ENCODE measurements at regions not wholly inside any gene's neighbourhood (a gene's known extent, or its start where the extent isn't known, plus 50 kb on each side); places are given as distances from the start of the nearest gene placed in this dataset.

DNA sequence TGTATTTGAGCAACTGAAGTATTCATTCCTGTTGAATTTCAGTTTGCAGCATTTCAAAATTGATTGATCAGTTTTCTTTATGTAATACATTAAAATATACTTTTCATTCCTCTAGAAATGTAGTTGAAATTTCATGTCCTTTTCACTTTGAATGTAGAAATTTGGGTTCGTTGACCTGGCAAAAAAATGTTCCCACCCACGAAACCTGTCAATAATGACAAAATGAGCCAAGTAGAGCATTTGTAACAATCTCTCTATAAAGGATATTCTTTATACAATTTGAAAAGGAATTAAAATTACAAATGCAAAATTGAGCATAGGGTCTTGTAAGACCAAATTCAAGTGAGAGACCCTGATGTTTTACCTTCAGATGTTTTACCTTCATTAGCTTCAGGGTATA is 283.9 kb downstream of the ANKRD50 start:
- H3K27me3 Mint-ChIP-seq, result no peaks in the 10 kb centered on the region
- no peaks in the 10 kb centered on the region for H3K36me3 Mint-ChIP-seq (ENCODE audit: insufficient read depth)
- H3K27ac Mint-ChIP-seq, result no peak overlapping the region
- no peak for ATAC-seq (replicated peaks)
- no peak for DNase-seq
- H3K9me3 Mint-ChIP-seq, result no peaks in the 10 kb centered on the region
- no peaks in the 10 kb centered on the region for H3K4me1 Mint-ChIP-seq (ENCODE audit: low read depth in 2 of 2)
- no peak overlapping the region for H3K4me3 Mint-ChIP-seq

DNA sequence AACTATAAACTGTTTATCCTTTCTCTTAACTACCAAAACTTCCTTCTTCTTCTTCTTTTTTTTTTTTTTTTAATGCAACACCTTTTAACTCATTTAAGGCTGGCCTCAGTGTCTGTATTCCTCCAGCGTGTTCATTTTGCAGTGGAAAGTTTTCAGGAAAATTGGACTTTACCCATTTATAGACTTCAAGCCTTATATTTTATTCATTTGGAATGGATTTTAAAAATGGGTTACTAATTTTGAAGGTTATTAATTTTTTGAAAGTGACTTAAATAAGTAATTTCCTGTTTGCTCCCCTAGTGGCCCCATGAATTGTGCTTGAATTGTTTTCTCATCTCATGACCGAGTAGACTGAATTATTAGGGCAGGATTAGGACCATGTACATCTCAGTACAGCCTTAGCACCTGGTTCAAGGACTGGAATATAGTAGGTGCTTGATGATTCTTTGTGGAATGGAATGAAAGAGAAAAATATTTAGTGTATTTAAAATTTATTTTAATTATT is 282.7 kb downstream of the ANKRD50 start:
- Mint-ChIP-seq H3K27me3 (no peaks in the 10 kb centered on the region), H3K27ac (no peak overlapping the region), H3K36me3 (ENCODE audit: insufficient read depth) (no peaks in the 10 kb centered on the region), H3K9me3 (no peaks in the 10 kb centered on the region), H3K4me1 (ENCODE audit: low read depth in 2 of 2) (no peaks in the 10 kb centered on the region), H3K4me3 (no peak overlapping the region)
- DNase-seq (no peak), ATAC-seq (replicated peaks) (no peak)

DNA sequence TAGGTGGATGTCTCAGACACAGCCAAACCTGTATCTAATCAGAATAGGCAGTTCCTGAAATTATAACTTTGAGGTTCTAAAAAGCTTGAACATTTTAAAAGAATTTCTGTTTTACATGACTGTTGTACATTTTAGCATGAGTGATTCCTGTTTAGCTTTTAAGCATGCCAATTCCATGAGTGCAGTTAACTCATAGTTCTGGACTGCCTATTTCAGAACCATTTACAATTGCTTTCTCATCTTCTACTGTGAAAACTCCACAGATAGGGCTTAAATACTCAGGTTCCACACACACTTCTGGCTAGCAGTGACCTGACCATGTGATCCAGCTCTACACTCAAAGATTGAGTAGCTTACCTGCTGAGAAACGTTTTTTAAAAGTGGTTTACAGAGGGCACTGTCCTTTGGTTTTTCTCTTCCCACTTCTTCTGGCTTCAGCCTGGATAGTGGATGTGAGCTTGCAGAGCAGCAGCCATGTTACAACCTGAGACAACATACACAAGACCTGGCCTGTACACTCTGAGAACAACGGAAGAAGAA is 280.8 kb downstream of the ANKRD50 start:
- no peak overlapping the region for H3K4me3 Mint-ChIP-seq
- no peak overlapping the region for H3K27ac Mint-ChIP-seq
- H3K27me3 Mint-ChIP-seq, result no peaks in the 10 kb centered on the region
- no peaks in the 10 kb centered on the region for H3K36me3 Mint-ChIP-seq (ENCODE audit: insufficient read depth)
- no peak for ATAC-seq (replicated peaks)
- H3K9me3 Mint-ChIP-seq, result peaks cover 4 to 8% of the 10 kb centered on the region in 2 donors
- H3K4me1 Mint-ChIP-seq (ENCODE audit: low read depth in 2 of 2), result no peaks in the 10 kb centered on the region
- no peak for DNase-seq

DNA sequence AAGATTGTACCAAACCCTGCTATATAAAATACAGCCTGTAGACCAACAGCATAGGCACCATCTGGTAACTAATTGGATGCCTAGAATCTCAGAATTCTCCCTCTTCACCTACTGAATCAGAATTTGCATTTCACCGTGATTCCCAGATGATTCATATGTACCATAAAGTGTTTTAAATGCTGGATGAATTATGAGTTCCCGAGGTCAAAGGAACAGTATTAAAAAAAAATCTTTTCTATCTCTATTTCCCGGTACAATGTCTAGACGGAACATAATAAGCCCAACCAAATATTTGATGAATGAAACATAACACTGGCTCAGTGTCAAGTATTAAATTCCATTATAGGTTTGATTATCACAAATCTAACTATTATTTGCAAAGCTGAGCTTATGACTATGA is 280.0 kb downstream of the ANKRD50 start:
- ATAC-seq (replicated peaks) (no peak), DNase-seq (no peak)
- Mint-ChIP-seq H3K4me3 (no peak overlapping the region), H3K4me1 (ENCODE audit: low read depth in 2 of 2) (no peaks in the 10 kb centered on the region), H3K27ac (no peak overlapping the region), H3K27me3 (no peaks in the 10 kb centered on the region), H3K36me3 (ENCODE audit: insufficient read depth) (no peaks in the 10 kb centered on the region), H3K9me3 (peaks cover 4 to 8% of the 10 kb centered on the region in 2 donors)

DNA sequence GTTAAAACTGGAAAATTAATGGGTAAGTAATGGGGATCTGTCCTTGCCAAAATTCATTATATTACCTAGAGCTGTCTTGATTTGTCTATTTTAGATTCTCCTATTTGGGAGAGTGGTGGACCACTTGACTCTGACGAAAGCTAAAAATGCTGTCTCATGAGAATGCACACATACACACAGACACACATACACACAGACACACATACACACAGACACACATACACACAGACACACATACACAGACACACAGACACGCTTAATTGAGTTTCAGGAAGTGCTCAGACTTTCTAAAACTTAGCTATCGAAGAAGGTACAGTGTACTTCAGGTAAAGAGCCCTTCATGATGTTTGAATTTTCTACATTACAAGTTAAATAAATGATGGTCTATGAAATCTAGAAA is 279.5 kb downstream of the ANKRD50 start:
- DNase-seq, result no peak
- H3K27ac Mint-ChIP-seq, result no peak overlapping the region
- H3K4me1 Mint-ChIP-seq (ENCODE audit: low read depth in 2 of 2), result no peaks in the 10 kb centered on the region
- no peak overlapping the region for H3K4me3 Mint-ChIP-seq
- H3K27me3 Mint-ChIP-seq, result no peaks in the 10 kb centered on the region
- H3K9me3 Mint-ChIP-seq, result peaks cover 6 to 14% of the 10 kb centered on the region in 2 donors
- no peaks in the 10 kb centered on the region for H3K36me3 Mint-ChIP-seq (ENCODE audit: insufficient read depth)
- ATAC-seq (replicated peaks), result no peak

DNA sequence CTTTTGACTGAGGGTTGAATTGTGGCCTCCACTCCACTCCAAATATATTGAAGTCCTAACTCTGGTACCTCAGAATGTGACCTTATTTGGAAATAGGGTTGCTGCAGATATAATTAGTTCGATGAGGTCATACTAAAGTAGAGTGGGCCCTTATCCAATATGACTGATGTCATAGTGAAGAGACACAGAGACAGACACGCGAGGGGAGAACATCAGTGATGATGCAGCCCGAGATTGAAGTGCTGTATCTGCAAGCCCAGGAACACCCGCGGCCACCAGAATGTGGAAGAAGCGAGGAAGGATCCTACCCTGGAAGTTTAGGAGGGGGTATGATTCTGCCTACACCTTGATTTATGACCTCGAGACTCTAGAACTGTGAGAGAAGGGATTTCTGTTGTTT is 279.0 kb downstream of the ANKRD50 start:
- no peaks in the 10 kb centered on the region for H3K4me1 Mint-ChIP-seq (ENCODE audit: low read depth in 2 of 2)
- peaks cover 6 to 15% of the 10 kb centered on the region in 2 donors for H3K9me3 Mint-ChIP-seq
- no peak overlapping the region for H3K4me3 Mint-ChIP-seq
- no peak overlapping the region for H3K27ac Mint-ChIP-seq
- H3K27me3 Mint-ChIP-seq, result no peaks in the 10 kb centered on the region
- no peaks in the 10 kb centered on the region for H3K36me3 Mint-ChIP-seq (ENCODE audit: insufficient read depth)
- ATAC-seq (replicated peaks) (no peak), DNase-seq (no peak)

DNA sequence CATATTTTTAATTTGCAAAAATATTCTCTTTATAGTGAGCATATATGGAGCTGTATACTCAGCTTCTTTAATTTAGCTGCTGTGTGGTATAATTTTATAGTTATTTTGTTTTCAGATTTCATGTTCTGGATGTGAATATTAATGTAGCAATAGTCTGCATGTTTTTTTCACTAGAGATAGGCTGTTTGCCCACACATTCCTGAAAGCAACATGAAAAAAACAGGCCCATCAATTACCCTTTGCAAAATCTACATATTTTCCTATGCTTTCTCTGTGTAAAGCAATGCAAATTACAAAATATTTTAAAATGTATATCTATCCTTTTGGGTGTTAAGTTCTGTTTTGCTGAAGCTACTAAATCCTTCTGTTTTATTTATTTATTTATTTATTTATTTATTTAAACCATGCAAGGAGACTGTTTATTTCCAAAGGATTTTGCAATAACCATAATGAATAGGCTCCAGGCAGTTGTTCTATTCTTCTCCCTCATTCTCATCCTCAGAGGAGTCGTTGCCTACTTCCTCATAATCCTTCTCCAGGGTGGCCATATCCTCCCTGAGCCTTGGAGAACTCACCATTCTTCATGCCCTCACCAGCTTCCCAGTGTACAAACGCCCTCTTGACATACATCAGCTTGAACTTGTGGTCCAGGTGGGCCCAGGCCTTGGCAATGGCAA is 277.1 kb downstream of the ANKRD50 start:
- no peak for ATAC-seq (replicated peaks)
- no peaks in the 10 kb centered on the region for H3K36me3 Mint-ChIP-seq (ENCODE audit: insufficient read depth)

DNA sequence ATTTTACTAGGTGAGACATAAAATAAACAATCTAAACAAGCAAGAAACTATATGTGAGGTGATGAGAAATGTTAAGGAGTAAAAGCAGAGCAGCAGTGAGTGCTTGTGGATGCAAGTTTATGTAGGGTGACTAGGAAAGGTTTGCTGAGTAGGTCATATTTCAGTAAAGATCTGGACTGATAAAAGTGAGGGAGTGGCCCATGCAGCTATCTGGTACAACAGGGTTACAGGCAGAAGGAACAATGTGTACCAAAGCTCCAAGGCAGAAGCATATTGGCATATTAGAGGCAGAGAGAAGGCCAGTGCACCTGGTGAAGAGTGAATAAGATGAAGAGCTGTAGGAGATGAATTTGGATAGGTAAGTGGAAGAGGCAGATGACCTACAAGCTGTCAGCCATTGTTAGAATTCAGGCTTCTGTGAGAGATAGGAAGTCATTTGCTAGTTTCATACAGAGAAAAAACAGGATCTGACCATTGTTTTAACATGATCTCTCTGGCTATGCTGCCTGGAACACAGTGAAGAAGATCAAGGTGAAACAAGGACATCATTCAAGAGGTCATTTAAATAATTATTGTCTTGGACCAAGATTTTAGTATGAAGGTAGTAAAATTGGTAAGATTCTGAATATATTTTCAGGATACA is 274.6 kb downstream of the ANKRD50 start:
- DNase-seq (no peak), ATAC-seq (replicated peaks) (no peak)
- H3K4me1 Mint-ChIP-seq (ENCODE audit: low read depth in 2 of 2), result no peaks in the 10 kb centered on the region
- no peak overlapping the region for H3K27ac Mint-ChIP-seq
- no peaks in the 10 kb centered on the region for H3K27me3 Mint-ChIP-seq
- H3K9me3 Mint-ChIP-seq, result peaks cover 6 to 23% of the 10 kb centered on the region in 2 donors
- H3K36me3 Mint-ChIP-seq (ENCODE audit: insufficient read depth), result no peaks in the 10 kb centered on the region
- no peak overlapping the region for H3K4me3 Mint-ChIP-seq

More for the DNA sequence above, 277.1 kb downstream of the ANKRD50 start:
- Mint-ChIP-seq H3K4me1 (ENCODE audit: low read depth in 2 of 2) (no peaks in the 10 kb centered on the region), H3K27ac (no peak overlapping the region), H3K9me3 (peaks cover 6 to 23% of the 10 kb centered on the region in 2 donors), H3K4me3 (no peak overlapping the region), H3K27me3 (no peaks in the 10 kb centered on the region)
- DNase-seq, result no peak

DNA sequence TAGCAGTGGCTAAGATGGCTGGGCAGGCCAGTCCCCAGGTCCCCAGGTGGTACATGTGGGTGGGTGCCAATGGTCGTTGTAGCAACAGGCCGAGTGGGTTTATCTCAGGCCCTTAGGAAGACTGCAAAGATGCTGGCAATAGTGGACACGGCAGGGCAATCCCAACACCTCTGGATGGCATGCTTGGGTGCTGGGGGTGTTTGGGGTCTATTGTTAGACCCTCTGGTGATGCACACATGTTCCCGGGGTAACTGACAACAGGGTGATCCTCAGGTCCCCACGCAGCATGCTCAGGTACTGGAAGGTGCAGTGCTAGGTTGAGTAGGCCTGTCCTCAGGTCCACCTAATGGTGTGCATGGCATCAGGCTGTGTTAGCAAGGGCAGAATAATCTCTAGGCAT is 267.5 kb downstream of the ANKRD50 start:
- H3K4me3 Mint-ChIP-seq, result no peak overlapping the region
- ATAC-seq (replicated peaks) (no peak), DNase-seq (no peak)
- no peak overlapping the region for H3K27ac Mint-ChIP-seq
- peaks cover 8 to 9% of the 10 kb centered on the region in 2 donors for H3K9me3 Mint-ChIP-seq
- no peaks in the 10 kb centered on the region for H3K36me3 Mint-ChIP-seq (ENCODE audit: insufficient read depth)
- H3K27me3 Mint-ChIP-seq, result no peaks in the 10 kb centered on the region
- no peaks in the 10 kb centered on the region for H3K4me1 Mint-ChIP-seq (ENCODE audit: low read depth in 2 of 2)

DNA sequence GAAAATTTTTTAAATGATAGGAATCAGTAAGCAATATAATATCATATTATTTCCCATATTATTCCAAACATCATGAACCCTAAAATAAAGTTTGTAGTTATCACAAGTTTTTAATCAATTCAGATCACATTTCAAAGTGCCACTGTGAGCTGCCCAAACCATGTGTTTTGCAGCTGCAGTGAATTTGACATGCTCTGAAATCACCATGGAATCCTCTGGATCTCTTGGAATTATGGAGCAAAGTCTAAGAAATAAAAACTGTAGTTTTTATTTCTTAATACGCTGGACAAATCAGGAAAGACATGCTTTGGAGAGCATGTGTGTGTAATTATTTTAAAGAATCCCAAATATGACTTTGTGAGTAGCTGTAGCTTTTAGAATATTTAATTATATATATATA is 262.7 kb downstream of the ANKRD50 start:
- Mint-ChIP-seq H3K27ac (no peak overlapping the region), H3K4me1 (ENCODE audit: low read depth in 2 of 2) (no peaks in the 10 kb centered on the region), H3K36me3 (ENCODE audit: insufficient read depth) (no peaks in the 10 kb centered on the region), H3K9me3 (peaks cover 8 to 10% of the 10 kb centered on the region in 2 donors), H3K4me3 (no peak overlapping the region), H3K27me3 (no peaks in the 10 kb centered on the region)
- no peak for ATAC-seq (replicated peaks)
- no peak for DNase-seq

DNA sequence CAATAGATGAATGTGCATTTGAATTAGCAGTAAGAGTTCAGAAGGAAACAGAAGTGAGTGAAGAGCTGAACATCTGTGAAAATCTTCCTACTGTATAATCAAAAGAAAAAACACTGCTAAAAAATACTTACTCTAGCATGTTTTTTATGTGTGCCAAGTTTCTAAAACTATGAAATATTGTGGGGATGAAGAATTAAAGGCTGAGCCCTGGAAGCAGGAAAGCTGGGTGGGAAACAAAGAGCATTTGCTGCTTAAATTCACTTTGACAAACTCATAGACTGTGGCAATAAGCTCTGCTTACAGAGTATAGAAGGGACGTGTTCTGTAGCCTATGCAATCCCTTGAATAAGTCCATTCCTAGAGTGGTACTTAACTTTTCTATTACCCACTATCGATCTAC is 261.7 kb downstream of the ANKRD50 start:
- ATAC-seq (replicated peaks), result no peak
- H3K27ac Mint-ChIP-seq, result no peak overlapping the region
- H3K27me3 Mint-ChIP-seq, result no peaks in the 10 kb centered on the region
- H3K4me3 Mint-ChIP-seq, result no peak overlapping the region
- no peaks in the 10 kb centered on the region for H3K4me1 Mint-ChIP-seq (ENCODE audit: low read depth in 2 of 2)
- no peak for DNase-seq
- peaks cover 8 to 10% of the 10 kb centered on the region in 2 donors for H3K9me3 Mint-ChIP-seq
- H3K36me3 Mint-ChIP-seq (ENCODE audit: insufficient read depth), result no peaks in the 10 kb centered on the region

DNA sequence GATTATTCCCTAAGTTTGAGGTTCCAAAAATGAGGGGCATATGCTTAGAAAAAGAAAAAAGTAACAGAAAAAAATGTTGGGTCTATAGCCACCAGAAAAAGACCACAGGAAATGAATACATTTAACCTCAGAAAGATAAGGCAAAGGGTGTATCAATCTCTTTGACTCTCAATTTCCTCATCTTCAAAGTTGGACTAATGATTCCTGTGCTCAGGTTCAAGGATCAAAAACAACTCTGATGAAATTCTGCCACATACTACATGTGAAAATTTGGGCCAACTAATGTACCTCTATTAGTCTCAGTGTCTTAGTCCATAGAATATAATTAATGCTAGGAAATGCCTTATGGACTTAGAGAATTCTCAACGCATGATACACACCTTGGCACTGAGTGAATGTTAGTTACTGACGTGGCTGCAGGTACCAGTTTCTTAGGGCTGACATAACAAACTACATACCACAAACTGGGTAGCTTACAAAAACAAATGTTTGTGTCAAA is 257.7 kb downstream of the ANKRD50 start:
- H3K27me3 Mint-ChIP-seq, result no peaks in the 10 kb centered on the region
- DNase-seq, result no peak
- peaks cover 5 to 8% of the 10 kb centered on the region in 2 donors for H3K9me3 Mint-ChIP-seq
- H3K4me1 Mint-ChIP-seq (ENCODE audit: low read depth in 2 of 2), result no peaks in the 10 kb centered on the region
- ATAC-seq (replicated peaks), result no peak
- no peak overlapping the region for H3K4me3 Mint-ChIP-seq
- H3K27ac Mint-ChIP-seq, result no peak overlapping the region
- no peaks in the 10 kb centered on the region for H3K36me3 Mint-ChIP-seq (ENCODE audit: insufficient read depth)

DNA sequence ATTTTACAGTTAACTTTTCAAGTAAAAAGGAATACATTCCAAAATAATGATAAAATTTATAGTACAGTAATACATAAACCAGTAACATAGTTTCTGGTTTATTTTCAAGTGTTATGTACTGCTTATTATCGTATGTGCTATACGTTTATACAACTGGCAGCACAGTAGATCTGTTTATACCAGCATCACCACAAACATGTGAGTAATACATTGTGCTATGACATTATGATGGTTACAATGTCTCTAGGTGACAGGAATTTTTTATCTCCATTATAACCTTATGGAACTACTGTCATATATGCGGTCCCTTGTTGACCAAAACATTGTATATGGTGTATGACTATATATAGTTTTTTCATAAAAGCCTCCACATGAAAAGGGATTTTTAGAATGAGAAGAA is 256.9 kb downstream of the ANKRD50 start:
- peaks cover 6 to 8% of the 10 kb centered on the region in 2 donors for H3K9me3 Mint-ChIP-seq
- H3K27me3 Mint-ChIP-seq, result no peaks in the 10 kb centered on the region
- H3K27ac Mint-ChIP-seq, result no peak overlapping the region
- no peak overlapping the region for H3K4me3 Mint-ChIP-seq
- H3K36me3 Mint-ChIP-seq (ENCODE audit: insufficient read depth), result no peaks in the 10 kb centered on the region
- no peak for DNase-seq
- ATAC-seq (replicated peaks), result no peak
- H3K4me1 Mint-ChIP-seq (ENCODE audit: low read depth in 2 of 2), result no peaks in the 10 kb centered on the region
